ENCODE measurements at regions not wholly inside any gene's neighbourhood (a gene's known extent, or its start where the extent isn't known, plus 50 kb on each side); places are given as distances from the start of the nearest gene placed in this dataset.

DNA sequence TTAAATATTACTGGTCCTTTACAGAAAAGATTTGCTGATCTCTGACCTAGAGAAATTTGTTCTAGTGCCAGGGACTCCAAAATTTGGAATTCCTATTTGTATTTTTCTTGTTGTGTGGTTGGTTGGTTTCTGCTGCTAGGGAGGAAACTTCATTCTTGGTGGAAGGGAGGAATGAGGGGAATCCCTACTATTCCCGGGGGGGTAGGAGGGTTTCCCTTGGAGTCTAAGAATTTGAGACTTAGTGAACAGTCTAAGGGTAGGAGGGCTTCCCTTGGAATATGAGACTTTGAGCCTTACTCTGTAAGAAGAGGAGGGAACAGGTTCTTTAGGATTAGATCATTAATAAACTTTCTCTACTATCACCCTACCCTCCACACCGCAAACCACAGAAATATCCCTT lies 67.1 kb upstream of the ADGRF1 start:
- Histone ChIP-seq H3K9ac (ENCODE audit: low read length) (no peak overlapping the region), H3K4me1 (ENCODE audit: control insufficient read depth in 2 of 2, insufficient read depth in 2 of 2, low read length in 2 of 2) (no peaks in the 10 kb centered on the region), H3K4me3 (ENCODE audit: control extremely low read depth in 1 of 5, extremely low read depth in 1 of 5, insufficient read depth in 1 of 5, low read depth in 2 of 5, low read length in 4 of 5) (no peak overlapping the region), H2AFZ (ENCODE audit: insufficient read depth, low read depth, low read length, poor library complexity, severe bottlenecking) (no peak overlapping the region), H3K79me2 (ENCODE audit: control insufficient read depth, insufficient read depth, low read length) (no peaks in the 10 kb centered on the region), H4K20me1 (ENCODE audit: control insufficient read depth, insufficient read depth, low read length, poor library complexity, severe bottlenecking) (no peaks in the 10 kb centered on the region), H3K36me3 (replicated peaks in 1 of 2; ENCODE audit: control extremely low read depth in 1 of 2, control insufficient read depth in 1 of 2, extremely low read depth in 1 of 2, insufficient read depth in 2 of 2, low read length in 1 of 2) (no peaks in the 10 kb centered on the region), H3K27me3 (replicated peaks in 1 of 4; ENCODE audit: control extremely low read depth in 1 of 4, control insufficient read depth in 3 of 4, insufficient read depth in 4 of 4, low read length in 3 of 4) (no peaks in the 10 kb centered on the region), H3K4me2 (replicated peaks; ENCODE audit: low read depth, low read length, poor library complexity, severe bottlenecking) (no peak overlapping the region), H3K27ac (ENCODE audit: low read length in 2 of 2) (no peak overlapping the region), H3K9me3 (ENCODE audit: control extremely low read depth in 1 of 3, control insufficient read depth in 2 of 3, insufficient read depth in 1 of 3, low read length in 2 of 3) (no peaks in the 10 kb centered on the region)
- Mint-ChIP-seq H3K27me3 (peaks cover 8% of the 10 kb centered on the region), H3K4me1 (no peaks in the 10 kb centered on the region), H3K27ac (no peak overlapping the region), H3K9me3 (ENCODE audit: insufficient read depth) (no peaks in the 10 kb centered on the region), H3K4me3 (no peak overlapping the region)
- intact Hi-C loops (cut with micrococcal nuclease): no loop called here
- ChIA-PET CTCF (interaction anchor here (0.9 kb wide), 1 partner anchor 11 kb away, joined by 3 read pairs; no protein-coding TSS in a partner anchor), POLR2A (no interaction called here)
- WGBS (ENCODE audit: insufficient coverage): 71% methylated on average over 1 of the region's 2 CpGs
- no peak for ATAC-seq (ENCODE audit: low read depth)
- DNase-seq: no peak
- no peak for TF ChIP-seq CTCF (IDR thresholded peaks at IDR 0.05)
- TF ChIP-seq EZH2 (IDR thresholded peaks at IDR 0.05; ENCODE audit: borderline replicate concordance, insufficient read depth, low read depth, low read length, poor library complexity, severe bottlenecking): no peak

DNA sequence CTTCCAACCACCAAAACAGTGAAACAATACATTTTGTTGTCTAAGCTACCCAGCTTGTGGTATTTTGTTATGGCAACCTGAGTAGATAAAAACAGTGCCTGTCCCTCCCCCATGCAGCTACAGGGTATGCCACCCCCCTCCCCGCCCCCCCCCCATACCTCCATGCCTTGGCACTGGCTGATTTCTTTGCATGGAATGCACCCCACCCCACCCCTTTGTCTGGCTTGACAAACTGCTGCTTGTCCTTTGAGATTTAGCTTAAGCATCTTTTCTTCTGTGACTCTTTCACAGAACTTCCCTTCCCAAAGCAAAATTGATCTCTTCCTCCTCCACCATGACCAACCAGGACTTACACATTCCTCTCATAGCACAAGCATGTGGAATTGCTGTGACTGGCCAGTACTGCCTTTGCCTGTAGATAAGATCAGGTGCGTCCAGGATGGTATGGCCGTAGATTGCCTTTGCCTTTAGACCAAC lies 64.6 kb upstream of the ADGRF1 start:
- ATAC-seq (ENCODE audit: low read depth) (no peak), DNase-seq (no peak)
- WGBS (ENCODE audit: insufficient coverage): 100% methylated on average over 1 of the region's 3 CpGs
- no peak overlapping the region for H3K4me2 ChIP-seq (replicated peaks; ENCODE audit: low read depth, low read length, poor library complexity, severe bottlenecking)
- POLR2A ChIA-PET: no interaction called here
- CTCF ChIA-PET: no interaction called here
- H3K9ac ChIP-seq (ENCODE audit: low read length): no peak overlapping the region
- H3K27ac ChIP-seq (ENCODE audit: low read length in 2 of 2): no peak overlapping the region
- no peaks in the 10 kb centered on the region for H3K9me3 Mint-ChIP-seq (ENCODE audit: insufficient read depth)
- intact Hi-C loops (cut with micrococcal nuclease): no loop called here
- no peaks in the 10 kb centered on the region for H3K79me2 ChIP-seq (ENCODE audit: control insufficient read depth, insufficient read depth, low read length)
- no peaks in the 10 kb centered on the region for H4K20me1 ChIP-seq (ENCODE audit: control insufficient read depth, insufficient read depth, low read length, poor library complexity, severe bottlenecking)
- no peaks in the 10 kb centered on the region for H3K4me1 ChIP-seq (ENCODE audit: control insufficient read depth in 2 of 2, insufficient read depth in 2 of 2, low read length in 2 of 2)
- H3K36me3 ChIP-seq (replicated peaks in 1 of 2; ENCODE audit: control extremely low read depth in 1 of 2, control insufficient read depth in 1 of 2, extremely low read depth in 1 of 2, insufficient read depth in 2 of 2, low read length in 1 of 2): no peaks in the 10 kb centered on the region
- H3K4me1 Mint-ChIP-seq: no peaks in the 10 kb centered on the region
- peaks cover 8% of the 10 kb centered on the region for H3K27me3 Mint-ChIP-seq
- H2AFZ ChIP-seq (ENCODE audit: insufficient read depth, low read depth, low read length, poor library complexity, severe bottlenecking): no peak overlapping the region
- no peaks in the 10 kb centered on the region for H3K27me3 ChIP-seq (replicated peaks in 1 of 4; ENCODE audit: control extremely low read depth in 1 of 4, control insufficient read depth in 3 of 4, insufficient read depth in 4 of 4, low read length in 3 of 4)
- H3K4me3 ChIP-seq (ENCODE audit: control extremely low read depth in 1 of 5, extremely low read depth in 1 of 5, insufficient read depth in 1 of 5, low read depth in 2 of 5, low read length in 4 of 5): no peak overlapping the region
- H3K4me3 Mint-ChIP-seq: no peak overlapping the region
- H3K27ac Mint-ChIP-seq: no peak overlapping the region
- no peaks in the 10 kb centered on the region for H3K9me3 ChIP-seq (ENCODE audit: control extremely low read depth in 1 of 3, control insufficient read depth in 2 of 3, insufficient read depth in 1 of 3, low read length in 2 of 3)
- TF ChIP-seq EZH2 (IDR thresholded peaks at IDR 0.05; ENCODE audit: borderline replicate concordance, insufficient read depth, low read depth, low read length, poor library complexity, severe bottlenecking): no peak
- TF ChIP-seq CTCF (IDR thresholded peaks at IDR 0.05): no peak

All from B cell (primary cell).